ENCODE measurements at regions not wholly inside any gene's neighbourhood (a gene's known extent, or its start where the extent isn't known, plus 50 kb on each side); places are given as distances from the start of the nearest gene placed in this dataset.

GRCh38 chr14:104235686-104236085 is 97.3 kb downstream of the KIF26A start:
- Histone ChIP-seq H3K9me1 (ENCODE audit: control insufficient read depth, insufficient read depth, low read length) (no peaks in the 10 kb centered on the region), H3K4me1 (replicated peaks in 1 of 2; ENCODE audit: control insufficient read depth in 2 of 2, insufficient read depth in 2 of 2, low read length in 2 of 2) (no peaks in the 10 kb centered on the region), H3K4me2 (ENCODE audit: insufficient read depth, low read length) (no peak overlapping the region), H4K20me1 (replicated peaks; ENCODE audit: control insufficient read depth, insufficient read depth, low read length) (no peaks in the 10 kb centered on the region), H3K4me3 (no peak overlapping the region), H3K9me3 (replicated peaks; ENCODE audit: control insufficient read depth, insufficient read depth, low read depth, low read length) (no peaks in the 10 kb centered on the region), H2AFZ (ENCODE audit: low read depth, low read length) (no peak overlapping the region), H3K27me3 (ENCODE audit: control insufficient read depth in 2 of 2, insufficient read depth in 2 of 2, low read length in 2 of 2) (no peaks in the 10 kb centered on the region), H3K36me3 (ENCODE audit: control insufficient read depth, insufficient read depth, low read length) (no peaks in the 10 kb centered on the region), H3K9ac (ENCODE audit: insufficient read depth in 1 of 2, low read depth in 2 of 2, low read length in 2 of 2) (no peak overlapping the region), H3K79me2 (ENCODE audit: control insufficient read depth, insufficient read depth, low read length) (no peaks in the 10 kb centered on the region), H3K27ac (ENCODE audit: extremely low read depth, low read depth, low read length) (no peak overlapping the region)
- TF ChIP-seq ILF3 (IDR thresholded peaks at IDR 0.05; ENCODE audit: borderline replicate concordance) (no peak), ZNF764 (CRISPR knock-in tag; IDR thresholded peaks at IDR 0.05; ENCODE audit: low read depth) (no peak), ZBTB34 (CRISPR knock-in tag; IDR thresholded peaks at IDR 0.05) (no peak), GTF2F1 (IDR thresholded peaks at IDR 0.05; ENCODE audit: low read depth, low read length) (no peak), BDP1 (IDR thresholded peaks at IDR 0.05; ENCODE audit: insufficient read depth, insufficient read length) (no peak), SRSF1 (IDR thresholded peaks at IDR 0.05; ENCODE audit: low read depth, low read length) (no peak), ZNF644 (tag; IDR thresholded peaks at IDR 0.05; ENCODE audit: low read depth) (no peak), ZNF586 (CRISPR knock-in tag; conservative IDR thresholded peaks at IDR 0.05) (no peak), ETS2 (tag; IDR thresholded peaks at IDR 0.05; ENCODE audit: borderline replicate concordance, poor library complexity, severe bottlenecking) (no peak), CAMTA2 (CRISPR knock-in tag; conservative IDR thresholded peaks at IDR 0.05) (no peak), DACH1 (IDR thresholded peaks at IDR 0.05; ENCODE audit: partially characterized antibody) (no peak), ELF4 (CRISPR knock-in tag; IDR thresholded peaks at IDR 0.05) (no peak), TAF9B (IDR thresholded peaks at IDR 0.05; ENCODE audit: partially characterized antibody) (no peak), ZNF121 (CRISPR knock-in tag; conservative IDR thresholded peaks at IDR 0.05) (no peak), SAP30 (IDR thresholded peaks at IDR 0.05; ENCODE audit: borderline replicate concordance, insufficient read depth, low read depth, low read length, poor library complexity, severe bottlenecking) (no peak), EGR1 (conservative IDR thresholded peaks at IDR 0.05) (no peak), ZNF57 (CRISPR knock-in tag; IDR thresholded peaks at IDR 0.05) (no peak), GABPB2 (CRISPR knock-in tag; conservative IDR thresholded peaks at IDR 0.05) (no peak)
- WGBS (ENCODE audit: insufficient coverage, low coverage, missing lambda C conversion rate), result 0% methylated on average over 1 of the region's 2 CpGs
- CTCF ChIA-PET (ENCODE audit: low intra/inter-chr PET ratio), result no interaction called here
- POLR2A ChIA-PET, result no interaction called here
- no TSS peak for BruUV-seq (replicated peaks)
- no peak for FAIRE-seq
- no peak for DNase-seq (ENCODE audit: extremely low read depth in 1 of 4, low spot score in 3 of 4)
- intact Hi-C loops (cut with micrococcal nuclease), result no loop called here
- no peak for ATAC-seq
- in situ Hi-C loops (cut with MboI), result no loop called here

Measured in K562 (cell line).